NCI-H2171 (cell line): ENCODE measurements at regions not wholly inside any gene's neighbourhood (a gene's known extent, or its start where the extent isn't known, plus 50 kb on each side); places are given as distances from the start of the nearest gene placed in this dataset.

Experiments used
- DNase-seq: peaks from one replicate; lab custom pipeline; 2025; lab: John Stamatoyannopoulos, UW

DNA sequence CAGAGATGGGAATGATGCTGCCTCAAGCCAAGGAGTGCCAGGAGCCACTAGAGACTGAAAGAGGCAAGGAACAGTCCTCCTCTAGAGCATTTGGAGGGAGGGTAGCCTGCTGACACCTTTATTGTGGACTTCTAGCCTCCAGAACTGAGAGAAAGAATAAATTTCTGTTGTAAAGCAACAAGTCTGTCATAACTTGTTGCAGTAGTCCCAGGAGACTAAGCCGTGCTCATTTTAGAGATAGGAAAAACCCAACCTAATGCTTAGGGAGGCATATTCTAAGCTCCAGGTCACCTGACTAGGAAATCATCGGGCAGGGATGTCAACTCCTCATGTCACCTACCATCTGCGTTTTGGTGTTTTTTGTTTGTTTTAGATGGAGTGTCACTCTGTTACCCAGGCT lies 345.4 kb upstream of the EEF2KMT start:
- DNase-seq = no peak

DNA sequence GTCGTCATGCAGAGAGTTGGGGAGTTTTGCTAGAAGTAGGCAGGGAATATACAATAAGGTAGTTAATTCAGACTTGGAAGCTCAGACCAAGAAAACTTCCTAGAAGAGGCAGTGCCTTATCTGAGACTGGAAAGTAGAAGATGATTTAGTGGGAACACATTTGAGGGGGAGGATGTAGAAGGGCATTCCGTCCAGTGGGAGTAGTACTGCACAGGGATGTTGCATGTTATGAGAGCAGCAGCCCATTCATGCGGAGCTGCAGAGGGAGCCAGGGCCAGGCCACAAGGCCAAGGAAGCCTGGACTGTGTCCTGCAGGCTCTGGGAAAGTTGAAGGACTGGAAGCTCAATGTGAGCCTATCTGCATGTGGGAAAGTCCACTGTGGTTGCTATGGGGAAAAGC lies 344.5 kb upstream of the EEF2KMT start:
- DNase-seq = no peak

DNA sequence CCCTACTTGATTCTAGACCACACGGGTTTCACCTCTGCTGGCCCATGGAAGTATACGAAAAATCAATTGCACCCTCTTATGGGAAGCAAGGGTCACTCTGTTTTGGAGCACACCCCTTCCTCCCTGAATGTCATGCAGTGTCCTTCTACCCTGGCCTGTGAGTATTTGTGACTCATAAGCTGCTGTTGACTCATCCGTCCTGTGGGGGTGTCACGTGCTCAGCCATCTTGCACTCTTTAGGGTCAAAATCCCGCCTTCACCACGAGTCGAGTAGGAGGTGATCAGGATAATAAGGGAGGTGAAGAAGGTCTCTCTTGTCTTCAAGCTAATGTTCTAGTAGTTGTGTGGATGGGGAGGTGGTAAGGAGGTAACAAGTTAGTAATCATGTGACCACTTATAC lies 341.0 kb upstream of the EEF2KMT start:
- no peak for DNase-seq

DNA sequence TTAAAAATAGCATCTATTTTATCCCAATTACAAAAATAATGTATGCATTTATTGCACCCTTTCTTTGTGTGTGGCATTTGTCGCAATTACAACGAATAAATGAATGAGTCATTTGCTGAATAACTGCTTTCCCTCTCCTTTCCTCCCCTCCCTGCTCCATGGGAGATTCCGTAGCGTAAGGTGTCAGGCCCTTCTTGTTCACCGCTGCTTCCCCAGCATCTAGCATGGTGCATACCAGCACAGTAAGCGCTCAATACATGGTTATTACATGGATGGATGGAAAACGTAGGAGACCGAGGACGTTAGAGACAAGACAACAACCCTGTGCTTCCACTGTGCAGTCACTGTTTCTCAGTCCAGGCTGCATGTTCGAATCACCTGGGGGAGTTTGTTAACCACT lies 336.0 kb upstream of the EEF2KMT start:
- no peak for DNase-seq

DNA sequence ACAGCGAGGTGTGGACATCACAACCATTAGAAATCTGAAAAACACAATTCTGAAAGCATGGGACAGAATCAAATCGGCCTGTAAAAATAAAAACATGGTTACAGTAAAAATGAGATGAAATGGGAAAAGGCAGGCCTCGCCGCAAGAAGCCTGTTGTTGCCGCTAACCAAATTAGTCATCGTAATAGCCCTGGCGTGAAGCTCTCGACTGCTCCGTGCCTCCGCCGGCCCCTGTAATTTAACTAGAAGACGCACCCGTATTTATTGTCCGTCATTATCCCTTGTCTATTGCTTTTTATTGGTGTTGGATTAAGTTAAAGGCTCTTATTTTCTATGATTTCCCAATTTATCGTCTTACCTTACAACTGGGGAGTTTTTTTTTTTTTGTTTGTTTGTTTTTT lies 334.6 kb upstream of the EEF2KMT start:
- no peak for DNase-seq

DNA sequence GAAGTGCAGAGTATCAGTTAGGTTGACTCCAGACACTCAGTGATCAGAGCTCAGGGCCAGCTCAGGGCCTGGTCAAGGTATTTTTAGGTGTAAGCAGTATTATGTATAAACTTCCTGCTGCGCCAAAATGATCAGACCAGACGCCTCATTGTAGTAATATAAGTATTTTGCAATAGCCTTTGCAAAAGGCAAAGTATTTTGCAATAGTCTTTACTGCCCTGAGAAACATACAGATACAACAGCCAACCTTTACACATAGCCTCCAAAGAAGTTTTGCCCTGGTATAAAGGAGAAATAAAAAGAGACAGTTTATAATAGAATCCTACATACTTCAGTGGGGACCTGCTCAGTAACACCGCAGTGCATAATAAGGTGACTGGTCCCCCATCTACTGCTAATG lies 333.0 kb upstream of the EEF2KMT start:
- DNase-seq = no peak

DNA sequence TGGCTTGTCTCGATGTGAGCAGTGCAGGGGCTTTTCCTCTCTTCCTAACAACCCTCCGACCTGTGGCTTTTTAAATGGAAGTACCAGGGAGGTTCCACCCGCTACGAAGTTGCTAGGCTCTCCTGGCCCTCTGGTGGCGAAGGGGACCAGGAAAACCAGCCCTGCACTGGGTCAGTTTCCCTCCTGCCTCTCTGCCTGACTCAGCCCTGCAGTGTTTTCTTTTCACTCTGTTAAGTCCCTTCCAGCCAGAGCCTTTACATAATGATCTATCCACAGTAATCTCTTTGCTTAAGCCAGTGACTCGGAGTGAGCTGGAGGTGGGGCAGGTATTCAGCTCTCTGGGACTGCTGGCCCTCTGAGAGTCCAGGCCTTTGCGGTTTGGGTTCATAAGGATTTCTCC lies 331.3 kb upstream of the EEF2KMT start:
- DNase-seq = no peak

DNA sequence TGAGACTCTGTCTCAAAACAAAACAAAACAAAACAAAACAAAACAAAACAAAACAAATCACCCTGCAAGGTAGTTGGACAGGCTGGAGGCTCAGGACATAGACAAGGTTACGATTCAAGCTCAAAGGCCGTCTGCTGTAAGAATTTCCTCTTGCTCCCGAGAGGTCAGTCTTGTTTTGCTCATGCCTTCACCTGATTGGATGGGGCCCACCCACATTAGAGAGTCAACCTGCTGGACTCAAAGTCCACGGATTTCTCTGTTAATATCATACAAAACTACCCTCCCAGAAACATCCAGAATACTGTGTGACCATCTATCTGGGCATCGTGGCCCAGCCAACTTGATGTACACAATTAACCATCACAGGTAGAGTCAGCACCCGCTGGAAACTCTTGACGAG lies 330.0 kb upstream of the EEF2KMT start:
- DNase-seq = no peak

DNA sequence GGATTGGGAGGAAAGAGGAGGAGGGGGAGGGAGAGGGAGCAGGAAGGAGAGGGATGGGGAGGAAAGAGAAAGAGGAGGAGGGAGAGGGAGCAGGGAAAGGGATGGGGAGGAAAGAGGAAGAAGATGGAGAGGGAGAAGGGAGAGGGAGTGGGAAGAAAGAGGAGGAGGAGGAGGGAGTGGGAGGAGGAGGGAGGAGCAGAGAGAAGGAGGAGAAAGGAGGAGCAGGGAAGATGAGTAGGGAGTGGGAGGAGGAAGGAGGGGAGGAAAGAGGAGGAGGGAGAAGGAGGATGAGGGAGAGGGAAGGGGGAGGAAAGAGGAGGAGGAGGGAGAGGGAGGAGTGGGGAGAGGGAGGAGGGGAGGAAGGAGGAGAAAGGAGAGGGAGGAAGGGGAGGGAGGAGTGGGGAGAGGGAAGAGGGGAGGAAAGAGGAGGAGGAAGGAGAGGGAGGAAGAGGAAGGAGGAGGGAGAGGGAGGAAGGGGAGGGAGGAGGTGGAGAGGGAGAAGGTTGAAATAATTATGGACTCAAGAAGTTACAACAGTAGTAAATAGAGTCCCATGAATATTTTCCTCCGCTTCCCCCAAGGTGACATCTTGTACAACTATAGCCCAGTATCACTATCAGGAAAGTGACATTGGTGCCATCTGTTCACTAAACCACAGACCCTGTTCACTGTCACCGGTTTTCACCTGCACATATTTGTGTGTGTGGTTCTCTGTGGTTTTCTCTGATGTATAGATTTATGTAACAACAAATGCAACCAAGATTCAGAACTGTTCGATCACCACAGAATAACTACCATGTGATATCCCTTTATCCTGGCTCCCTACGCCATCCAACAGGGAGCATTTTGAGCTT lies 325.3 kb upstream of the EEF2KMT start:
- DNase-seq = no peak

DNA sequence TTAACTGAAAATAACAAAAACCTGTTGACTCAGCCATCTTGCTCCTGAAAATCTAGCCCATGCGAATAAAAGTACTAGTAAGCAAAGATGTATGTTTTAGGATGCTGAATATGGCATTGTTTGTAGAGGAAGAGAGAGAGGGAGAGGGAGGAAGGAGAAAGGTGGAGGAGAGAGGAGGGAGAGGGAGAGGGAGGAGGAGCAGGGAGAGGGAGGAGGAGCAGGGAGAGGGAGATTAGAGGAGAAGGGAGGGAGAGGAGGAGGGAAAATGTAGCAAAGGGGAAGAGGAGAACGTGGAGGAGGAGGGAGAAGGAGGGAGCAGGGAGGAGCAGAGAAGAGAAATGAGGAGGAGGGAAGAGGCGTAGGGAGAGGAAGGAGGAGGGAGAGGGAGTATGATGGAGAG lies 324.5 kb upstream of the EEF2KMT start:
- no peak for DNase-seq

DNA sequence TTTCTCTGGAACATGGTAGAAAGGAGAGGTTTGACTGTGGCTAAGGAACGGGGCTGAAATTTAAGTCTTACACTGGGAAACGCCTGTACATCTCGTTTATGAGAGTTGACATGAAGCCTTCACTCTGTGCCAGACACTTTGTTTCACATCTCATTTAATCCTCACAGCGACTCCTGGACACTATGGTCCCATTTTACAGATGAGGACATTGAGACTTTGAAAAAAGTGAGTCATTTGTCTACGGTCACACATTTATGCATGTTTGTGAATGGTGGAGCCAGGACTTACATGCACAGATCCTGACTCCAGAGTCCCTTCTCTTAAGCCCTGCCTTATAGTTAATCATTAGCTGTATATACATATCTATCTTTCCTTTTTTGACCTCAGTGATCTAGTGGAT lies 318.4 kb upstream of the EEF2KMT start:
- no peak for DNase-seq

DNA sequence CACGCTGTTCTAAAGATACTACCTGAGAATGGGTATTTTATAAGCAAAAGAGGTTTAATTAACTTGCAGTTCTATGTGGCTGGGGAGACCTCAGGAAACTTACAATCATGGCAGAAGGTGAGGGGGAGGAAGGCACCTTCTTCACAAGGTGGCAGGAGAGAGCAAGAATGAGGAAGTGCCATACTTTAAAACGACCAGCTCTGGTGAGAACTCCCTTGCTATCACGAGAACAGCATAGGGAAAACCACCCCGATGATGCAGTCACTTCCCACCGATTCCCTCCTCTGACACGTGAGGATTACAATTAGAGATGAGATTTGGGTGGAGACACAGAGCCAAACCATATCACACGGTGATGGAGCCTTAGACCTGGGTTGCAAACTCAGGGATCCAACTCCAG lies 317.5 kb upstream of the EEF2KMT start:
- no peak for DNase-seq

DNA sequence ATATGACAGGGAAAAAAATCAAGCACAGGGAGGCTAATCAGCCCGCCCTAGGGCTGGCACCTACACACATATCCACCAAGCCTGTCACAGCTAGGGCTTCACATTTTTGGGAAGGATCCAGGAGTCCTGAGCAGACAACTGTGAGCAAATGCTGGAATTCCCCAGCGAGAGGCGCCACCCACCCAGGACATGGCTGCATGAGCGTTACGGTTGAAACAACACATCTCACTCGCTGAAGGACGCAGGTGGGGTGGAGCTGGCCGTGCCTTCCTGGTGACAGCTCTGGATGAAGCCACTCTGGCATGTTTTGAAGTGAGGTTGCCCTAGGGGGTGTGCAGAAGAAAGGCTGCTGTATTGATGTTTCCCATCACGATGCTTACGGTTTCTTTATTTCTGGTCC lies 315.1 kb upstream of the EEF2KMT start:
- no peak for DNase-seq

DNA sequence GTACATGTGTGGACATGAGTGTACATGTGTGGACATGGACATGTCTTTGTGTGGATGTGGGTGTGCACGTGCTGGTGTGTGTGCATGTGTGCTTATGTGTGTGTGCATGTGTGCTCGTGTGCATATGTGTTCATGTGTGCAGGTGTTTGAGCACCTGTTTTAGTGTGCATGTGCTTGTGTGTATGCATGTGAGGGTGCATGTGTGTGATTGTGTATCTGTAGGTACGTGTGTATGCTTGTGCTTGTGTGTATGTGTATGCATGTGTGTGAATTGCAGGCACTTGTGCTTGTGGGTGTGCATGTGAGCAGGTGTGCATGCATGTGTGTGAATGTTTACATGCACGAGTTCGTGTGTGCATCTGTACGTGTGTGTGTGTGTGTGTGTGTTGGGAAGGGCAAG lies 300.6 kb upstream of the EEF2KMT start:
- no peak for DNase-seq

DNA sequence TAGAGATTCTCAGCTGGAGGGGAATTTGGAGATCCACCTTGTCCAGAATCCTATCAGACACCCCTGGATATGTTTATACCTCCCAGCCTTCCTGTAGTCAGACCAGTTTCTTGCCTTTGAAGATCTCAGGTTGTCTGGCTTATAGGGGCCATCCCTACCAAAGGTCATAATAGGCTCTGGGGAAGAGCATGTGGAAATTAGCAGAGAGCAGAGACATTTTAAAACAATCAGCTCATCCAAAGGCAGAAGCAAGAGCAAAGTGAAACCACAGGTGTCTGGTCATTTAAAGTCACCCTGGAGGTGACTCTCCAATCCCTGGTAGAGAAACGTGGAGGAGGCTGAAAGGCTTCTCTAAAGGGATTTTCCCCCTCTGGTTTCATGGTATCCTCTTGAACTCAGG lies 299.3 kb upstream of the EEF2KMT start:
- no peak for DNase-seq

DNA sequence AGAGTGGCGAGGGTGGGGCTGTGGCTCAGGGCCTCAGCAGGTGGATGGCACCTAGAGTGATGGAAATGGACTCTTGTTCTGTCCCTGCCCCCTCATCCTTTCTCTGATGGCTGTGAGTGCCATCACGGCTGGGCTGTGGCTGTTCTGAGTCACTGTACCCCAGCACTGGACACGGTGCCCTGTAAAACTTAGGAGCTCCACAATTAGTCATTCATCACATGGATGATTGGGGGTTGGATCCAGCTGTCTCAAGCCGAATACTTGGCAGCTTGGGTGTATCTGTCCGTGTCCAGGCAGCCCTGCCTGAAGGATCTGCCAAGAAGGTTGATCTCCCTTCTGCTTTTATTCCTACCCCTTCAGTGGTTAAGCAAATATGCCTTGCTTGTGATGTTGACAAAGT lies 295.5 kb upstream of the EEF2KMT start:
- no peak for DNase-seq

DNA sequence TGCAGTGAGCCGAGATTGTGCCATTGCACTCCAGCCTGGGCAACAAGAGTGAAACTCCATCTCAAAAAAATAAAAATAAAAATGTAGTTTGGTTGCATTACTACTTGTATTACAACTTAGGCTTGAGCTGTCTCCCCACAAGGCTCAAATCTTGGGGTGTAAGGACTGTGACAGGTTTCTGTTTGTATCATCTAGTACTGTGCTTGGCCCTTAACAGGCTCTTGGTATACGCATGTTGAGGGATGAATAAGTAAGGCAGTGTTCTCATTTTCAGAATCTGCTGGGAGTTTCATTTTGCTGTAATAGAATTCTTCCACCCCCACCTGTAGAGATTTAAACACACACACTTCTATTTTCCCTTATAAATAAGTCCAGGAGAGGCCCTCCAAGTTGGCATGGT lies 289.4 kb upstream of the EEF2KMT start:
- DNase-seq = no peak

DNA sequence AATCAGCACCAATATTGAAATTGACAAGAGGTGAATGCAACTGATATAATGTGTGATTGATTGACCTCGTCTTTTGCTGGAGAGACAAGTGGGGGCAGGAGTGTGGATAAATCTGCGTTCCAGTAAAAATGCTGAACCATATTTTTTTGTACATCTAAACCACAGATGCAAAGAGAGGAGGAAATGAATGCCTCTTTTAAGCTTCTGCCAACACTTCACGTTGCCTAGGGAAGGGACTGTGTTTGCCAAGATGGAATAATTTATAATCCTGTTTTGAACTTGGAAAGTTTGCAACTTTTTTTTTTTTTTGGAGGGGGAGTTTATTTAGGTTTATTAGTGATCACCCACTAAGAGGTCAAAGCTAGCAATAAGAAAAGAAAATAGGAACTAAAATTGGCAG lies 288.2 kb upstream of the EEF2KMT start:
- DNase-seq = no peak

DNA sequence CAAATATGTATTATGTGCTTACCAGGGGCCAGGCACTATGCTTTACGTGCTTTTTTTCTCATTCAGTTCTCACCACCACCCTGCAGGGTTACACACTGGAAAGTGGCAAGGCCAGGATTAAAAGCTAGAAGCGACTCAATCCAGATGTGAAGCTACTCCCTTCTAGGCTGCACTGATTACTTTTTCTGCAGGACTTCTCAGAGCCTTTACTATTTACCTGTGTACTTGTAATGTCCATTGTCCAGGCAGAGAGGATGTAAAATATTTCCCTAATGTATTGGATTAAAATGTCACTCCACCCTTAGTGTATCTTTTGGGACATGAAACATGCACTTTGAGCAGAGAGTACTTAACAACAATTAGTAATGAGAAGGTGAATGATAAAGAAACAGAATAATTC lies 287.5 kb upstream of the EEF2KMT start:
- DNase-seq = no peak

DNA sequence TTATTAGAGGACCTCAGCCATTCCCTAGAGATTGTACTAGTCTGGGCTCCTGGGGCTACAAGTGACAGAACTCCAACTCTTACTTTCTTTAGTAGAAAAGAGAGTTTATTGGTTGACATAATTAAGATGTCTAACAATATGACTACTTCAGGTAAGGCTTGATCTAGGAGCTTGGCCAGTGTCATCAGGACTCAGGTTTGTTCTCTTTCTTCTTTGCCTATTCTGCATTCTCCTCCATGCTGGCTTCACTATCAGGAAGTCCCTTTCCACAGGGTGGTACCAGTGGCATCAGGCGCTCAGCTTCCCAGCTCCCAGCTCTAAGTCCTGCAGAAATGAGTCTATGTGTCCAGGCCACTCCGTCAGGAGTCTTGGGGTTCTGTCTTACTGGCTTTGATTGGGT lies 286.1 kb upstream of the EEF2KMT start:
- no peak for DNase-seq

DNA sequence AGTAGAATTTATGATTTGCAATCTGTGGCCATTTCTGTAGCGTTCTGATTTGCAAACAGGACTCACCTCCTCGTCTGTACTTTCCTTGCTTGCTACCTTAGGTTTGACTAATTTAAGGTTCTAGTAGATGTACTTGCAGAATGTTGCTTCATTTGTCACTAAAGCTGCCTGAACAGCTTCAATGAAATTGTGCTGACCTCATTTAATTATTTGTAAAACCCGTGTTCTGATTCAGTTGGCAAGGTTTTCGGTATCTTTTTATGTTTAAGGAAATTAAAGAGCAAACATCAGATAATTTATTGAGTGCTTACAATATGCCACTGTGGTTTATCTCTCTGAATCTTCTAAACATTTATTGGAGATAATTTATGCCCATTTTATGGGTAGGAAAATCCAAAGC lies 284.9 kb upstream of the EEF2KMT start:
- DNase-seq = no peak

DNA sequence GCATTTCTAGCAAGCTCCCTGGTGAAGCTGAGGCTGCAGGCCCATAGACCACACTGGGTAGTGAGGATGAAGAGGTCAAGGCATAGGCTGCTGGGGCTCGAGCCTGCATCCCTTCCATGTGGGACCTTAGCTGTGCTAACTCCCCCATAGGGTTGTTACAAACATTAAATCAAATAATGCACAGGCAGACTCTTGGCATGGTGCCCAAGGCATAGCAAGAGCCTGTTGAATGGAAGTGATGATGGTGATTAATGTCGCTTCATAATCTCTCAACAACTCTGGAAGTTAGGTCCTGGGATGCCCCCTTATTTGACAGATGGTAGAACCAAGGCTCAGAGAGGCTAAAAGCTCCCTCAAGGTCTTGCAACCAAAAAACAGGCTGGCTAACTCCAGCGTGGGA lies 283.9 kb upstream of the EEF2KMT start:
- no peak for DNase-seq

DNA sequence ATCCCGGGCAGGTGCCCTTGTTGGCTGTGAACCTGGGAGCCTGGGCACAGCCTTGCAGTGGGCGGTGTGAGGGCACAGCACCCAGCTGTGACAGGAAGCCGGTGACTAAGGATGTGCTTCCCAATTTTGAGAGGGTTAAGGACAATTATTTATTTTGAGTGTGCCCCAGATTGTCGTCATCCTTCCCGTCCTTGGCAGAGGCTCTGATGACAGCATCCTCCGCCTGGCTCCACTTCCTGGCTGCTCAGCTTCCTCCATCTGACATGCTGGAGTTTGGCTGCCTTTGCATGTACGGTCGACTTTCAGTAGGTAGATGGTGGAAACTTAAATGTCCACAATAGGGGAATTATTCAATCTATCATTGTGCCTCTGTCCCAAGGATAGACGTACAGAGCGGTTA lies 282.4 kb upstream of the EEF2KMT start:
- DNase-seq = no peak

DNA sequence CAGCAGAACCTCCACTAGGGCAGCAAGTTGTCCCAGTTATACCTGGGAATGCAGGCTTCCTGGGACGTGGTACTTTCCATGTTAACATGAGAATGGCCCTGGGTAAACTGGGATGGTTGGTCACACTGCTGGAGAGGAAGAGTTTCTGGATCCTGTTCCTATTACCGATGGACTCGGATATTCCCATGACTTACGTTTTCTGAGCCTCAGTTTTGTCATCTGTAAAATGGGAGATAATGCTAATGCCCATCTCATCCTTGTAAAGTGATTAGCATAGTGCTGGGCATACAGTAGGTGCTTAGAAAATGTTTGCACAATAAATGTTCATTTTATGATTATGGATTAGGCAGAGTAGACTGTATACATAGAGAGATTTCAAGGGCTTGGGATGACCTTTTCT lies 280.9 kb upstream of the EEF2KMT start:
- no peak for DNase-seq
